Heart left ventricle (tissue), 13 donors: ENCODE measurements at regions not wholly inside any gene's neighbourhood (a gene's known extent, or its start where the extent isn't known, plus 50 kb on each side); places are given as distances from the start of the nearest gene placed in this dataset.

Experiments
- CTCF ChIP-seq, 12 donors: fragments of 200-600 bp; sonication (generic) in 4 of 12; IDR thresholded peaks; one replicate each; pipeline versions ENCODE4 v1.5.0 to v1.8.0; 2018 to 2022; ENCODE audit warnings: antibody characterized with exemption in 12 of 12, mild to moderate bottlenecking in 5 of 12
- POLR2A ChIP-seq, 2 donors: fragments of 450-650 bp; IDR thresholded peaks; one replicate each; pipeline ENCODE4 v1.6.1; 2017; ENCODE audit warnings: antibody characterized with exemption in 2 of 2, mild to moderate bottlenecking in 2 of 2, moderate library complexity in 2 of 2
- donor health status: ischemic (EF 13 %, LVEDD 7.1; RV severe dilation, severe dysfunction).
- donor health status: DM: no; HTN: yes; CAD: no.
- donor health status: DM: no; HTN: no; CAD: no.
- donor health status: ischemic (EF 25% LVEDD 6.9; RV normal size, moderate dysfunction).
- donor health status: ischemic (EF 25% LVEDD 5.7; RV mildly dilated, moderate dysfunction).
- donor health status: ischemic (EF 35%, LVEDD 5.7; RV mildly dilated, moderate dysfunction).
- donor health status: nonischemic (EF 11% LVEDD 7.7; RV severe dilation, severe dysfunction).
- donor health status: DM: yes; HTN: yes; CAD: no.
- donor health status: PGD.
- donor health status: ischemic (EF 29% LVEDD 5.4; RV normal size, mild dysfunction).
- donor health status: nonischemic (EF 23%, LVEDD 6.1; RV moderate dilation, normal function).

DNA sequence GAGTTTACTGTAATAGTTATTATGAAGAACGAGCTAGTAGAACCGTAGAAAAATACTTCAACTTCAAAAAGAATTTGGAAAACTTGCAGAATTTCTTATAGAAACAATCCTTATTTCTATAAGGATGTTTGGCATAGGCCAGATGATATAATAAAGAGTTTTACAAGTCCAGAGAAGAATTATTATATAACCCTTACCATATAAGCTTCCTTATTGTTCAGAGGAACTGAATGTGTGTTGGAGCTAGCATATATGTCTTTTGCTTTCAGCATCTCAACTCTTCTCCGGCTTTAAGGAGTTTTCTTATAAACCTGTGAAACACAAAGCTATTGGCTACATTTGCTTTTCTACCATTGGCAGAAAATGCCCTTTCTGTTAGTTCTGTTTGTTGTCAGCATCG, 178.0 kb upstream of the E2F7 start:
- TF ChIP-seq POLR2A (IDR thresholded peaks at IDR 0.05) = no peak
- TF ChIP-seq CTCF (IDR thresholded peaks at IDR 0.05) = no peak
